NCI-H526 treated with DMSO at 0.1 percent for 48 hours (cell line): ENCODE measurements at regions not wholly inside any gene's neighbourhood (a gene's known extent, or its start where the extent isn't known, plus 50 kb on each side); places are given as distances from the start of the nearest gene placed in this dataset.
"Not testable (repeated sequence)": the region's sequence is repeated elsewhere in the genome, so short reads cannot be mapped to it uniquely, and the experiment has no call there.

Experiments
- DNase-seq: peaks from one replicate; lab custom pipeline; 2025; lab: John Stamatoyannopoulos, UW

DNA sequence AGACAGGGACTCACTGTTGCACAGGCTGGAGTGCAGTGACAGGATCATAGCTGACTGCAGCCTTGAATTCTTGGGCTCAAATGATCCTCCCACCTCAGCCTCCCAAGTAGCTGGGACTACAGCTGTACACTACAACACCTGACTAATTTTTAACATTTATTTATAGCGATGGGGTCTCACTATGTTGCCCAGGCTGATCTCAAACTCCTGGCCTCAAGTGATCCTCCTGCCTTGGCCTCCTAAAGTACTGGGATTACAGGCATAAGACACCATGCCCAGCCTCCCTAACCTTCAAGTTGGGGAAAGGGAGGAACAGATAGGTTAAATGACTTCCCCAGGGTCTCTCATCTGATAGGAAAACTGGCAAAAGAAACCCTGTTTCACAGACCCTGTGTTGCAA, 919.5 kb downstream of the TYW1 start:
- not testable (repeated sequence) for DNase-seq

GRCh38 chr7:67916571-67917436, 920.2 kb downstream of the TYW1 start:
- DNase-seq = no peak

GRCh38 chr7:67917437-67917755, 920.8 kb downstream of the TYW1 start:
- no peak for DNase-seq

- DNase-seq = no peak
These were observed 921.5 kb downstream of the TYW1 start for GRCh38 chr7:67918158-67918557.

GRCh38 chr7:67923286-67923685, 926.7 kb downstream of the TYW1 start:
- DNase-seq = no peak

- no peak for DNase-seq
These were observed 931.5 kb downstream of the TYW1 start for GRCh38 chr7:67928141-67928540.

DNA sequence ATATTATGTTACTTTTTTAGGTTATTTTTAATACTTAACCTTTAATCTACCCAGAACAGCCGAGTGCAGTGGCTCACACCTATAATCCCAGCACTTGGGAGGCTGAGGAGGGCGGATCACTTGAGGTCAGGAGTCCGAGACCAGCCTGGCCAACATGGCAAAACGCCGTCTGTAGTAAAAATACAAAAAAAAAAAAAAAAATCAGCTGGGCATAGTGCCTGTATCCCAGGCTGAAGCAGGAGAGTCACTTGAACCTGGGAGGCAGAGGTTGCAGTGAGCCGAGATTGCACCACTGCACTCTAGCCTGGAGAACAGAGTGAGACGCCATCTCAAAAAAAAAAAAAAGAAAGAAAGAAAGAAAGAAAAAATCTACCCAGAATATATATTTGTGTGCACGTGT, 939.8 kb downstream of the TYW1 start:
- DNase-seq = not testable (repeated sequence)

- no peak for DNase-seq
These were observed 943.8 kb downstream of the TYW1 start for GRCh38 chr7:67940400-67940799.

DNA sequence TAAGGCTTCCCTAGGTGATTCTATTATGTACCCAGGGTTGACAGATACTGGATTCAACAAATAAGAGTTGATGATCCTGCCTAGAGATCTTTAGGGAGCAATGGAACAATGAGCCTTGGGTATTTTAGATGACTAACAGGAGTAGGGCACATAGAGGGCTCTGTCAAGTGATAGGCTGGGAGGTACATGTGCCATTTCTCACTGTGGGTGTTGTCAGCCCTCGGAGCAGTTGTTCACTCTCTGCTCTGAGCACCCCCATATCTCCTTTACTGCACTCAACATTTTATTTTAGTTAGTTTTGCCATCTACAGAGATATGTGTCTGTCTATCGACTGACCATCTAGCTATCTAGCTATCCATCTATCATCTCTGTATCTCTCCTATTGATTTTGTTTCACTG, 950.6 kb downstream of the TYW1 start:
- DNase-seq = no peak

- no peak for DNase-seq
These were observed 951.0 kb downstream of the TYW1 start for GRCh38 chr7:67947646-67948045.

- DNase-seq = no peak
These were observed 953.9 kb downstream of the TYW1 start for GRCh38 chr7:67950321-67951083.

GRCh38 chr7:67955061-67955460, 958.4 kb downstream of the TYW1 start:
- no peak for DNase-seq

DNA sequence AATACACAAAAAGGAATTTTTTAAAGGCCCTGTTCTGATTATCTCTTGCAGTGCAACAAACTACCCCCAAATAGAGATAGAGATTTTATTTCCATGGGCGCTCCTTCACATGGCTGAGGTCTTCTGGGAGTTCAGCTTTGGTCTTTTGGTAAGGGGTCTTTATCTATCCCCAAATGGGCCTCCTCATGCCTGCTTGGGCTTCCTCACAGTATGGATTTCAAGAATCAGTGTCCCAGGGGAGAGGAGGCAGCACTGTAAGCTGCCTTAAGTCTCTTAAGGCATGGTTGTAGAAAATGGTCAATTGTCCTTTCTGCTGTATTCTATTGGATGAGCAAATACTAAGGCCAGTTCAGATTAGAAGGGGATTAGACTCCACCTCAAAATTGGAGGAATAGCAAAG, 966.2 kb downstream of the TYW1 start:
- DNase-seq = no peak

DNA sequence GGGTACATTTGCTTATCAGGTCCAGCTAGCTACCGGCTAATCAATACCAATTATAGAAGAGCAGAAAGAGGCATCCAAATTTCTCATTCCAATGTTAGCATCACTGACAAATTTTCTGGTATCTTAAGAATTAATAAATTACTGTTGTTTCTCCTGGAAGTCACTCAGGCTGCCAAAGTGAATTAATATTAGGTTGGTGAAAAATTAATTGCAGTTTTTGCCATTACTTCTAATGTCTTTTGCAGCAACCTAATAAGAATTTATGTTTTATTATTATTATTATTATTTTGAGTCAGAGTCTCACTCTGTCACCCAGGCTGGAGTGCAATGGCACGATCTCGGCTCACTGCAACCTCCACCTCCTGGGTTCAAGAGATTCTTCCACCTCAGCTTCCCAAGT, 979.9 kb downstream of the TYW1 start:
- DNase-seq = no peak

DNA sequence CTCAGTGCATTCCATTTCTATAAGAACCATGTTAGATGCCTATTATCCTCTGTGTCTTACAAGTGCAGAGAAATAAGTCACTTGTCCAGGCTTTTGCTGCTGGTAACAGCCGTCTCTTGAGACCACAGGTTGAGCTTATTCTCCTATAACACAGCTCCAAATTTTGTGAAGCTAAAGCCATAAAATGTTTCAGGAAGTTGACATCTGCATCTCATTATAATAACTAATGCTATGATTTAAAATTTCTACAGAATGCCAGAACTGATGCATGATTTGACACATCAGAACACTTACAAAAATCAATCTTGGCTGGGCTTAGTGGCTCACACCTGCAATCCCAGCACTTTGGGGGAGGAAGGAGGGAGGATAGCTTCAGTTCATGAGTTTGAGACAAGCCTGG, 986.9 kb downstream of the TYW1 start:
- DNase-seq = no peak

- no peak for DNase-seq
These were observed 987.7 kb downstream of the TYW1 start for GRCh38 chr7:67984326-67984725.

- DNase-seq = no peak
These were observed 992.5 kb downstream of the TYW1 start for GRCh38 chr7:67989142-67989541.

GRCh38 chr7:67990003-67990402, 993.4 kb downstream of the TYW1 start:
- no peak for DNase-seq

DNA sequence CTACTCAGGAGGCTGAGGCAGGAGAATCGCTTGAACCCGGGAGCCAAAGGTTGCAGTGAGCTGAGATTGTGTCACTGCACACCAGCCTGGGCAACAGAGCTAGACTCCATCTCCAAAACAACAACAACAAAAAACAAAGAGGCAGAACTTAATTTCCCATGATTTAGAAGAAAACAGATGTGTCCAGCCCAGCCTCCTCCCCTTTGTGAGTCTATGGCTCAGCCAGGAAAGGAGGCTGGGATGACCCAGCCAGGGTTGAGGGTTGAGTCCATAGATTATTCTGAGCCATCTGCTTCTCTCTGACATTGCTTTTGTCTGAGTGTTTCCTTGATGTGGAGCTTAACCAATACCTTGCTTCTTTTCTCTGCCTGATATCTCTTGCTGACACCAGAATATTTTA, 994.1 kb downstream of the TYW1 start:
- DNase-seq = no peak

DNA sequence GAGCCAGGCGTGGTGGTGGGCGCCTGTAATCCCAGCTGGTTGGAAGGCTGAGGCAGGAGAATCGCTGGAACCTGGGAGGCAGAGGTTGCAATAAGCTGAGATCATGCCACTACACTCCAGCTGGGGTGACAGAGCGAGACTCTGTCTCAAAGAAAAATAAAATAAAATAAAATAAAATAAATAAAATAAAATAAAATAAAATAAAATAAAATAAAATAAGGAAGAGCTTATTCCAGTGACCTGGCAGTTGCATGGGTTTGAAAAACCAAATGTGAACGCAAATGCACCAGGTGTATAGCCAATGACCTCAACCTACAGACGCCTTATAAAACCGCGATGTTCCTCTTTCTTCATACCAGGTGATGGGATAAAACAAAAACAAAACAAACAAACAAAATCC, 995.7 kb downstream of the TYW1 start:
- no peak for DNase-seq

- DNase-seq = no peak
These were observed 1009.4 kb downstream of the TYW1 start for GRCh38 chr7:68005992-68006391.

DNA sequence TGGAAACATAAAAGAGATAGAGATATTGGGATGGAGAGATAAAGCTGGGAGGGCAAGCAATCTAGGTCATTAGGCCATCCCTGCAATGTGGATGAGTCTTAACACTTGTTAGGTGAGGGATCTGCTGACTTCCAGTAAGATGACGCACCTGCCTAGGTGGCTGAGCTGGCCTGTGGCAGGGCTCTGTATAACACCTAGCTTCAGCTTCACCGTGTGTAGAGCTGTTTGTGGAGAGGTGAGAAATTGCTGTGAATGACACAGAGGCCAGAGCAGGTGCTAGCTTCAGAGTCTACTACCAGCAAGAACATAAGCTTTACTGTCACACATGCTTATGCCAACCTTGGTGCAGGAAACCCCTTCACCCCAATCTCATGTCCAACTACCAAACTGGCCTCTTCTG, 1010.0 kb downstream of the TYW1 start:
- no peak for DNase-seq

- no peak for DNase-seq
These were observed 1013.1 kb downstream of the TYW1 start for GRCh38 chr7:68009716-68010115.
